H9 (cell line): ENCODE measurements at regions not wholly inside any gene's neighbourhood (a gene's known extent, or its start where the extent isn't known, plus 50 kb on each side); places are given as distances from the start of the nearest gene placed in this dataset.

Source experiments
- DNase-seq: peaks from one replicate; pipeline ENCODE4 v3.0.0-alpha.2; 2017
- H2AFZ ChIP-seq: one replicate; pipeline ENCODE4 v1.6.1; 2013; ENCODE audit warnings: mild to moderate bottlenecking, low read length, control low read depth, moderate library complexity
- H2AK5ac ChIP-seq: 2 replicates; pipeline ENCODE4 v1.6.1; 2013; ENCODE audit warnings: low read length, control low read depth, mixed read lengths; ENCODE audit not compliant: insufficient read length
- H2BK120ac ChIP-seq: one replicate; pipeline ENCODE4 v1.6.1; 2013; ENCODE audit warnings: low read depth, mild to moderate bottlenecking, low read length, control low read depth, inconsistent platforms; ENCODE audit not compliant: poor library complexity, severe bottlenecking
- H2BK12ac ChIP-seq: 2 replicates; pipeline ENCODE4 v1.6.1; 2013; ENCODE audit warnings: low read length, control low read depth, mixed read lengths, low read depth; ENCODE audit not compliant: insufficient read length
- H2BK15ac ChIP-seq: 2 replicates; pipeline ENCODE4 v1.6.1; 2013; ENCODE audit warnings: low read depth, low read length, control low read depth
- H2BK20ac ChIP-seq: one replicate; pipeline ENCODE4 v1.6.1; 2013; ENCODE audit warnings: low read depth, mild to moderate bottlenecking, low read length, control low read depth, inconsistent platforms; ENCODE audit not compliant: poor library complexity, severe bottlenecking
- H2BK5ac ChIP-seq: 2 replicates; pipeline ENCODE4 v1.6.1; 2013; ENCODE audit warnings: low read length, control low read depth, mixed read lengths; ENCODE audit not compliant: insufficient read length
- H3K14ac ChIP-seq: 2 replicates; pipeline ENCODE4 v1.6.1; 2013; ENCODE audit warnings: low read length, control low read depth; ENCODE audit not compliant: insufficient read depth
- H3K18ac ChIP-seq: 2 replicates; pipeline ENCODE4 v1.6.1; 2013; ENCODE audit warnings: low read depth, mild to moderate bottlenecking, mixed read lengths, low read length, control low read depth; ENCODE audit not compliant: insufficient read length
- H3K23ac ChIP-seq: 2 replicates; pipeline ENCODE4 v1.6.1; 2013; ENCODE audit warnings: low read length, control low read depth, mixed read lengths, low read depth; ENCODE audit not compliant: insufficient read length
- H3K23me2 ChIP-seq: 2 replicates; pipeline ENCODE4 v1.6.1; 2013; ENCODE audit warnings: low read depth, mild to moderate bottlenecking, mixed read lengths, low read length, control low read depth; ENCODE audit not compliant: insufficient read length, poor library complexity, severe bottlenecking
- H3K27ac ChIP-seq: 2 replicates; pipeline ENCODE4 v1.5.1; 2013; ENCODE audit warnings: low read length, control low read depth, mixed read lengths, low read depth; ENCODE audit not compliant: insufficient read length
- H3K27me3 ChIP-seq: 2 replicates; pipeline ENCODE4 v1.6.1; 2013; ENCODE audit warnings: low read length, control low read depth, inconsistent platforms; ENCODE audit not compliant: insufficient read depth
- H3K4ac ChIP-seq: 2 replicates; pipeline ENCODE4 v1.6.1; 2013; ENCODE audit warnings: low read depth, mild to moderate bottlenecking, control low read depth, inconsistent platforms, low read length, moderate library complexity
- H3K4me1 ChIP-seq: 2 replicates; pipeline ENCODE4 v1.6.1; 2013; ENCODE audit warnings: low read length, control low read depth, inconsistent platforms; ENCODE audit not compliant: insufficient read depth
- H3K4me2 ChIP-seq: 2 replicates; pipeline ENCODE4 v1.6.1; 2013; ENCODE audit warnings: low read length, control low read depth, mixed read lengths; ENCODE audit not compliant: insufficient read length, insufficient read depth
- H3K56ac ChIP-seq: 2 replicates; pipeline ENCODE4 v1.6.1; 2013; ENCODE audit warnings: low read depth, mild to moderate bottlenecking, mixed read lengths, low read length, control low read depth; ENCODE audit not compliant: insufficient read length
- H3K79me1 ChIP-seq: 2 replicates; pipeline ENCODE4 v1.6.1; 2013; ENCODE audit warnings: low read depth, mild to moderate bottlenecking, moderate library complexity, low read length, control low read depth, inconsistent platforms; ENCODE audit not compliant: insufficient read depth, poor library complexity, severe bottlenecking
- H3K79me2 ChIP-seq: 2 replicates; pipeline ENCODE4 v1.6.1; 2013; ENCODE audit warnings: low read length, control low read depth, inconsistent platforms; ENCODE audit not compliant: insufficient read depth
- H3K9ac ChIP-seq: 2 replicates; pipeline ENCODE4 v1.6.1; 2013; ENCODE audit warnings: low read length, control low read depth, mixed read lengths; ENCODE audit not compliant: insufficient read length; ENCODE audit errors: extremely low read depth
- H3K9me3 ChIP-seq: one replicate; pipeline ENCODE4 v1.6.1; 2013; ENCODE audit warnings: low read depth, low read length, inconsistent platforms; ENCODE audit not compliant: control insufficient read depth
- H3T11ph ChIP-seq: one replicate; pipeline ENCODE4 v1.6.1; 2013; ENCODE audit warnings: mild to moderate bottlenecking, low read length, control low read depth, inconsistent platforms
- H4K20me1 ChIP-seq: one replicate; pipeline ENCODE4 v1.6.1; 2013; ENCODE audit not compliant: control insufficient read depth, insufficient read length, insufficient read depth
- H4K5ac ChIP-seq: 2 replicates; pipeline ENCODE4 v1.6.1; 2013; ENCODE audit warnings: low read depth, mild to moderate bottlenecking, mixed read lengths, low read length, control low read depth; ENCODE audit not compliant: insufficient read length
- H4K8ac ChIP-seq: replicated peaks from 2 replicates; pipeline ENCODE4 v1.6.1; 2013; ENCODE audit warnings: low read length, control low read depth, mixed read lengths, low read depth; ENCODE audit not compliant: insufficient read length
- H4K91ac ChIP-seq: 2 replicates; pipeline ENCODE4 v1.6.1; 2013; ENCODE audit warnings: low read depth, mild to moderate bottlenecking, moderate library complexity, mixed read lengths, low read length, control low read depth; ENCODE audit not compliant: insufficient read length
- H3K27ac Mint-ChIP-seq, 3 experiments: 2 replicates in 2 of 3; 3 replicates in 1 of 3; pipeline ENCODE4 v1.8.0; 2020 to 2021; ENCODE audit warnings: mixed read lengths in 3 of 3, mild to moderate bottlenecking in 1 of 3, moderate library complexity in 1 of 3
- H3K27me3 Mint-ChIP-seq: 2 replicates; pipeline ENCODE4 v1.8.0; 2021; ENCODE audit warnings: low read depth, mild to moderate bottlenecking, moderate library complexity, mixed read lengths
- H3K36me3 Mint-ChIP-seq, 3 experiments: 2 replicates in 2 of 3; 3 replicates in 1 of 3; pipeline ENCODE4 v1.8.0; 2020 to 2021; ENCODE audit warnings: low read depth in 3 of 3, mixed read lengths in 3 of 3; ENCODE audit not compliant: insufficient read depth in 1 of 3
- H3K4me1 Mint-ChIP-seq, 2 experiments: 2 replicates each; pipeline ENCODE4 v1.8.0; 2020; ENCODE audit warnings: mixed read lengths in 2 of 2
- H3K4me3 Mint-ChIP-seq, 2 experiments: 2 replicates in 1 of 2; 3 replicates in 1 of 2; pipeline ENCODE4 v1.8.0; 2020 to 2021; ENCODE audit warnings: mild to moderate bottlenecking in 2 of 2, mixed read lengths in 2 of 2, moderate library complexity in 1 of 2
- H3K9me3 Mint-ChIP-seq, 2 experiments: 2 replicates in 1 of 2; 3 replicates in 1 of 2; pipeline ENCODE4 v1.8.0; 2020; ENCODE audit warnings: mild to moderate bottlenecking in 2 of 2, mixed read lengths in 2 of 2, moderate library complexity in 1 of 2
- WGBS: extraction: QIAGEN DNeasy Blood & Tissue Kit; methylation state at CpG from one replicate; pipeline ENCODE4 v1.1.7; 2013; ENCODE audit warnings: missing lambda C conversion rate, low lambda C conversion rate, mixed read lengths; ENCODE audit not compliant: insufficient read length; ENCODE audit errors: extremely low coverage; 5-methylcytosine and 5-hydroxymethylcytosine counted together
- TF ChIP-seq, protein P1 (sequence below): fragments of 200-600 bp; sonication (generic); conservative IDR thresholded peaks from 3 replicates; pipeline ENCODE4 v1.8.0; 2021; ENCODE audit warnings: antibody characterized with exemption, mild to moderate bottlenecking

DNA sequence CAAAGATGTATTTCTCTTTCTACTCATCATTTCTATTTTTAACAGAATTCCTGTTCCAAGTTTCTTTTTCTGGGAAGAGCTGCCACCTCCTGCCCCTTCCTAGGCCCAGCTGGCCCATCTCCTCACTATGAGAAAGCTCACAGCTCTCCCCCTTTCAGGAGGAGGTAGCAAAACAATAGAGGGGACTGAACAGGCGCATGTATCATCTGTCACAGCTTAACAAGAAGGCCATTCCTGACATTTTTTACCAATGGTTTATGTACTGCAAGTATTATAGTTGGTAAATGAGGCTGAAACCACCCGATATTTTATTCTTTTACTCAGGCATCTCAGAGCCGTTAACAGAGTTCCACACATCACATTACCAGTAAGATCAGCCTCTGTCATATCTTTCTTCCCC is 103.7 kb upstream of the MTHFD1L start:
- DNase-seq: no peak
- H3K4me2 ChIP-seq: no peak overlapping the region
- no peak overlapping the region for H2BK12ac ChIP-seq
- H3K4ac ChIP-seq: no peak overlapping the region
- H2BK20ac ChIP-seq: no peak overlapping the region
- H3K23me2 ChIP-seq: no peaks in the 10 kb centered on the region
- no peak overlapping the region for H3K56ac ChIP-seq
- H2AK5ac ChIP-seq: no peak overlapping the region
- no peak overlapping the region for H2BK5ac ChIP-seq
- TF ChIP-seq, protein P1, sequence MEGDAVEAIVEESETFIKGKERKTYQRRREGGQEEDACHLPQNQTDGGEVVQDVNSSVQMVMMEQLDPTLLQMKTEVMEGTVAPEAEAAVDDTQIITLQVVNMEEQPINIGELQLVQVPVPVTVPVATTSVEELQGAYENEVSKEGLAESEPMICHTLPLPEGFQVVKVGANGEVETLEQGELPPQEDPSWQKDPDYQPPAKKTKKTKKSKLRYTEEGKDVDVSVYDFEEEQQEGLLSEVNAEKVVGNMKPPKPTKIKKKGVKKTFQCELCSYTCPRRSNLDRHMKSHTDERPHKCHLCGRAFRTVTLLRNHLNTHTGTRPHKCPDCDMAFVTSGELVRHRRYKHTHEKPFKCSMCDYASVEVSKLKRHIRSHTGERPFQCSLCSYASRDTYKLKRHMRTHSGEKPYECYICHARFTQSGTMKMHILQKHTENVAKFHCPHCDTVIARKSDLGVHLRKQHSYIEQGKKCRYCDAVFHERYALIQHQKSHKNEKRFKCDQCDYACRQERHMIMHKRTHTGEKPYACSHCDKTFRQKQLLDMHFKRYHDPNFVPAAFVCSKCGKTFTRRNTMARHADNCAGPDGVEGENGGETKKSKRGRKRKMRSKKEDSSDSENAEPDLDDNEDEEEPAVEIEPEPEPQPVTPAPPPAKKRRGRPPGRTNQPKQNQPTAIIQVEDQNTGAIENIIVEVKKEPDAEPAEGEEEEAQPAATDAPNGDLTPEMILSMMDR: no peak
- H4K8ac ChIP-seq: no peak overlapping the region
- no peaks in the 10 kb centered on the region for H3K27me3 ChIP-seq
- no peak overlapping the region for H2AFZ ChIP-seq
- H4K91ac ChIP-seq: no peak overlapping the region
- Mint-ChIP-seq H3K27me3 (peaks cover 3% of the 10 kb centered on the region; the same call in 1 of the 2 replicates), H3K27ac (no peak overlapping the region), H3K9me3 (no peaks in the 10 kb centered on the region), H3K4me3 (no peak overlapping the region), H3K4me1 (peaks cover 11 to 19% of the 10 kb centered on the region in 2 experiments), H3K36me3 (no peaks in the 10 kb centered on the region; a peak in 1 of 7 replicates)
- H3K4me1 ChIP-seq: no peaks in the 10 kb centered on the region; the same call in 1 of the 2 replicates
- no peak overlapping the region for H3K18ac ChIP-seq
- no peak overlapping the region for H2BK15ac ChIP-seq
- no CpG with 5 or more reads among the region's 3 CpGs for WGBS
- no peak overlapping the region for H3K27ac ChIP-seq
- H3K14ac ChIP-seq: no peak overlapping the region
- no peak overlapping the region for H3K23ac ChIP-seq
- H3K9me3 ChIP-seq: no peaks in the 10 kb centered on the region
- no peak overlapping the region for H3T11ph ChIP-seq
- no peaks in the 10 kb centered on the region for H3K79me1 ChIP-seq
- no peak overlapping the region for H3K9ac ChIP-seq
- no peak overlapping the region for H4K5ac ChIP-seq
- H2BK120ac ChIP-seq: no peak overlapping the region
- H3K79me2 ChIP-seq: no peaks in the 10 kb centered on the region
- H4K20me1 ChIP-seq: no peaks in the 10 kb centered on the region
